Neural progenitor cell (in vitro differentiated cells): ENCODE measurements at regions not wholly inside any gene's neighbourhood (a gene's known extent, or its start where the extent isn't known, plus 50 kb on each side); places are given as distances from the start of the nearest gene placed in this dataset.

Experiments
- DNase-seq: peaks from one replicate; pipeline ENCODE4 v3.0.0-alpha.2; 2016; ENCODE audit warnings: low spot score
- H2AFZ ChIP-seq: fragments of 200-600 bp; sonication (generic); replicated peaks from 2 replicates; pipeline ENCODE4 v1.6.1; 2016; ENCODE audit warnings: antibody characterized with exemption
- H3F3A ChIP-seq: fragments of 200-600 bp; sonication (generic); 2 replicates; pipeline ENCODE4 v1.6.1; 2016; ENCODE audit warnings: antibody characterized with exemption, low read depth
- H3K27ac ChIP-seq: fragments of 200-600 bp; sonication (generic); 2 replicates; pipeline ENCODE4 v1.5.1; 2016; ENCODE audit warnings: mild to moderate bottlenecking
- H3K27me3 ChIP-seq: fragments of 200-600 bp; sonication (generic); 2 replicates; pipeline ENCODE4 v1.6.1; 2016; ENCODE audit warnings: mild to moderate bottlenecking, moderate library complexity
- H3K36me3 ChIP-seq: fragments of 200-600 bp; sonication (generic); 2 replicates; pipeline ENCODE4 v1.5.1; 2016
- H3K4me1 ChIP-seq: fragments of 200-600 bp; sonication (generic); 2 replicates; pipeline ENCODE4 v1.6.1; 2016; ENCODE audit warnings: mixed run types
- H3K4me2 ChIP-seq: fragments of 200-600 bp; sonication (generic); 2 replicates; pipeline ENCODE4 v1.6.1; 2016
- H3K4me3 ChIP-seq: fragments of 200-600 bp; sonication (generic); 2 replicates; pipeline ENCODE4 v1.5.1; 2016
- H3K79me2 ChIP-seq: fragments of 200-600 bp; sonication (generic); 2 replicates; pipeline ENCODE4 v1.6.1; 2016; ENCODE audit warnings: low read depth
- H3K9ac ChIP-seq: fragments of 200-600 bp; sonication (generic); 2 replicates; pipeline ENCODE4 v1.6.1; 2016
- H3K9me3 ChIP-seq: fragments of 200-600 bp; sonication (generic); 2 replicates; pipeline ENCODE4 v1.5.1; 2016; ENCODE audit warnings: low read depth
- H4K20me1 ChIP-seq: fragments of 200-600 bp; sonication (generic); 2 replicates; pipeline ENCODE4 v1.6.1; 2016; ENCODE audit warnings: low read depth
- H3K27ac Mint-ChIP-seq: 3 replicates; pipeline ENCODE4 v1.8.0; 2021; ENCODE audit warnings: mixed read lengths
- H3K27me3 Mint-ChIP-seq: 2 replicates; pipeline ENCODE4 v1.8.0; 2022; ENCODE audit warnings: low read depth, mild to moderate bottlenecking, inconsistent platforms, moderate library complexity, mixed read lengths; ENCODE audit not compliant: insufficient read depth
- H3K36me3 Mint-ChIP-seq: 3 replicates; pipeline ENCODE4 v1.8.0; 2021; ENCODE audit warnings: mixed read lengths
- H3K4me1 Mint-ChIP-seq: 3 replicates; pipeline ENCODE4 v1.8.0; 2021; ENCODE audit warnings: mixed read lengths
- H3K4me3 Mint-ChIP-seq: 3 replicates; pipeline ENCODE4 v1.8.0; 2021; ENCODE audit warnings: mild to moderate bottlenecking, moderate library complexity, mixed read lengths
- H3K9me3 Mint-ChIP-seq: 3 replicates; pipeline ENCODE4 v1.8.0; 2020; ENCODE audit warnings: mixed read lengths
- CTCF ChIP-seq: fragments of 200-600 bp; sonication (generic); IDR thresholded peaks from 2 replicates; pipeline ENCODE4 v1.5.1; 2017; ENCODE audit warnings: antibody characterized with exemption, mild to moderate bottlenecking
- EZH2 ChIP-seq: fragments of 200-600 bp; sonication (generic); IDR thresholded peaks from 2 replicates; pipeline ENCODE4 v1.6.1; 2017; ENCODE audit warnings: antibody characterized with exemption, mild to moderate bottlenecking, moderate library complexity
- EZH2phosphoT487 ChIP-seq: fragments of 200-600 bp; sonication (generic); IDR thresholded peaks from 2 replicates; pipeline ENCODE4 v1.6.1; 2017; ENCODE audit warnings: antibody characterized with exemption

GRCh38 chr13:111906306-111906705, 160.6 kb upstream of the SOX1 start:
- Histone ChIP-seq H3K9me3 (no peaks in the 10 kb centered on the region), H3K27ac (no peak overlapping the region), H3K4me1 (no peaks in the 10 kb centered on the region), H2AFZ (no peak overlapping the region), H3K4me2 (no peak overlapping the region), H3K79me2 (no peaks in the 10 kb centered on the region), H4K20me1 (no peaks in the 10 kb centered on the region), H3F3A (no peaks in the 10 kb centered on the region), H3K36me3 (no peaks in the 10 kb centered on the region), H3K9ac (no peak overlapping the region), H3K27me3 (no peaks in the 10 kb centered on the region), H3K4me3 (no peak overlapping the region)
- peaks cover 6% of the 10 kb centered on the region for H3K9me3 Mint-ChIP-seq
- H3K4me3 Mint-ChIP-seq, result no peak overlapping the region
- no peak overlapping the region for H3K27ac Mint-ChIP-seq
- H3K4me1 Mint-ChIP-seq, result peaks cover 8% of the 10 kb centered on the region
- peaks cover 2% of the 10 kb centered on the region for H3K27me3 Mint-ChIP-seq
- DNase-seq, result no peak
- no peaks in the 10 kb centered on the region for H3K36me3 Mint-ChIP-seq
- TF ChIP-seq EZH2phosphoT487, result no peak
- no peak for TF ChIP-seq EZH2
- no peak for TF ChIP-seq CTCF

- no peak for TF ChIP-seq EZH2phosphoT487
- no peak for TF ChIP-seq CTCF
- Histone ChIP-seq H3K4me3 (no peak overlapping the region), H2AFZ (no peak overlapping the region)
Observed at GRCh38 chr13:111906816-111907215, 160.1 kb upstream of the SOX1 start.

DNA sequence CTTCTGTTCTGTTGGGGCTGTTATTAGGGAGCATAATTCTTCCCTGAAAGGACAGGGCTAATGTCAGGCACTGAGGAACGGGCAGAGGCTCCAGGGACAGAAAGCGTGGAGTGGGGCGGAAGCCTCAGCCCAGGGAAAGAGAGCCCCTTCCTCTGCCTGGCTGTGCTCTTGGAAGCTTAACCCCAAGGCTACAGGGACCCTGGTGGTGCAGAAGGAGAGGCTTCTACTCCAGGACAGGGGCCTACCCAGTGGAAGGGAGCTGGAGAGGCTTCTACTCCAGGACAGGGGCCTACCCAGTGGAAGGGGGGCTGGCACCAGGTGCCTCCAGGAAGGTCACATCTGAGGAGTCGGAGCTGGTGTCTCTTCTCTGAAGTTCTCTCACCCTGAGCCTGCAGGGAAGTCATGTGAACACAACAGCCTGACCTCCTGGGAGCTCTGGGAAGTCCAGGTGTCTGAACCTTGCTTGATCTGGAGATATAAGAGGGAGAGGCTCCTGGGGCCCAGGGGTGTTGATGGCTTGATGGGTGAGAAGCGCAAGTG, 159.5 kb upstream of the SOX1 start:
- no peaks in the 10 kb centered on the region for H3K36me3 ChIP-seq
- no peaks in the 10 kb centered on the region for H3K27me3 ChIP-seq
- H3K4me3 ChIP-seq, result no peak overlapping the region
- H3K9ac ChIP-seq, result no peak overlapping the region
- no peaks in the 10 kb centered on the region for H3K9me3 ChIP-seq
- DNase-seq, result no peak
- Mint-ChIP-seq H3K27ac (peak overlapping the region; percentile 43), H3K9me3 (peaks cover 7% of the 10 kb centered on the region), H3K36me3 (no peaks in the 10 kb centered on the region), H3K4me1 (peaks cover 3% of the 10 kb centered on the region), H3K27me3 (peaks cover 6% of the 10 kb centered on the region), H3K4me3 (no peak overlapping the region)
- H3K27ac ChIP-seq, result no peak overlapping the region
- H4K20me1 ChIP-seq, result no peaks in the 10 kb centered on the region
- no peaks in the 10 kb centered on the region for H3K79me2 ChIP-seq
- H3K4me1 ChIP-seq, result no peaks in the 10 kb centered on the region
- no peak overlapping the region for H2AFZ ChIP-seq
- H3K4me2 ChIP-seq, result no peak overlapping the region
- no peaks in the 10 kb centered on the region for H3F3A ChIP-seq
- TF ChIP-seq EZH2phosphoT487 (no peak), CTCF (no peak)

More at GRCh38 chr13:111906816-111907215, 160.1 kb upstream of the SOX1 start:
- Mint-ChIP-seq H3K4me3 (no peak overlapping the region), H3K4me1 (peaks cover 8% of the 10 kb centered on the region), H3K36me3 (no peaks in the 10 kb centered on the region), H3K27me3 (peaks cover 2% of the 10 kb centered on the region), H3K27ac (peak overlapping the region; percentile 43), H3K9me3 (peaks cover 6% of the 10 kb centered on the region)
- Histone ChIP-seq H3K27me3 (no peaks in the 10 kb centered on the region), H3K9me3 (no peaks in the 10 kb centered on the region), H3F3A (no peaks in the 10 kb centered on the region), H3K4me1 (no peaks in the 10 kb centered on the region), H3K36me3 (no peaks in the 10 kb centered on the region), H3K27ac (no peak overlapping the region), H3K9ac (no peak overlapping the region), H4K20me1 (no peaks in the 10 kb centered on the region), H3K4me2 (no peak overlapping the region), H3K79me2 (no peaks in the 10 kb centered on the region)
- DNase-seq, result no peak

DNA sequence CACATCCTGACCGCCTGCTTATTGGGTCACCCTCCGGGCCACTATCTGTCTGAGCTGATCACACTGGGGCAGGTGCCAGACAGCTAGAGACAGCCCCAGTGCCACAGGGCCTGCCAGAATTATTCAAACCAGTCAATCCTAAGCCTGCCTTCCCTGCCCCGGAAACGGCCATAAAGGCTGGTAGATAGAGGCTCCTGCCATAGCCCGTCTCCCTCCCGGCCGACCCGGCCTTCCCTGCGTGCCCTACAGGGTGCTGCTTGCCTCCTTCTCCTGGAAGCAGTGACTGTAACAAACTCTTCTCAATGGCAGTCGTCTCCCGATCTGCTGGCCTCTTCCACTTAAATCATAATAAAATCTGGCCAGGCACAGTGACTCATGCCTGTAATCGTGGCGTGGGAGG, 158.6 kb upstream of the SOX1 start:
- Mint-ChIP-seq H3K27me3 (peaks cover 6% of the 10 kb centered on the region), H3K4me1 (peaks cover 9% of the 10 kb centered on the region), H3K9me3 (peaks cover 9% of the 10 kb centered on the region), H3K36me3 (no peaks in the 10 kb centered on the region), H3K4me3 (no peak overlapping the region), H3K27ac (no peak overlapping the region)
- Histone ChIP-seq H4K20me1 (no peaks in the 10 kb centered on the region), H3K4me3 (no peak overlapping the region), H3K36me3 (no peaks in the 10 kb centered on the region), H3K27ac (no peak overlapping the region), H3K27me3 (no peaks in the 10 kb centered on the region), H3K4me2 (no peak overlapping the region), H3K79me2 (no peaks in the 10 kb centered on the region), H3K4me1 (no peaks in the 10 kb centered on the region), H3F3A (no peaks in the 10 kb centered on the region), H3K9ac (no peak overlapping the region), H2AFZ (no peak overlapping the region), H3K9me3 (no peaks in the 10 kb centered on the region)
- TF ChIP-seq EZH2 (no peak), EZH2phosphoT487 (no peak), CTCF (no peak)
- DNase-seq, result no peak
